ENCODE measurements at regions not wholly inside any gene's neighbourhood (a gene's known extent, or its start where the extent isn't known, plus 50 kb on each side); places are given as distances from the start of the nearest gene placed in this dataset.
"Not testable (repeated sequence)": the region's sequence is repeated elsewhere in the genome, so short reads cannot be mapped to it uniquely, and the experiment has no call there.

GRCh38 chr3:162677475-162677874, 1180.9 kb downstream of the OTOL1 start:
- H3K27me3 ChIP-seq (ENCODE audit: control insufficient read depth in 2 of 2, insufficient read depth in 2 of 2, low read length in 2 of 2), result no peaks in the 10 kb centered on the region
- no peak overlapping the region for H3K9ac ChIP-seq (ENCODE audit: low read depth in 1 of 2, low read length in 2 of 2)
- H3K27ac ChIP-seq (ENCODE audit: low read depth in 2 of 2, low read length in 2 of 2), result no peak overlapping the region
- H3K4me3 ChIP-seq (ENCODE audit: low read length in 2 of 2), result no peak overlapping the region
- no peaks in the 10 kb centered on the region for H3K36me3 ChIP-seq (ENCODE audit: control insufficient read depth in 2 of 2, insufficient read depth in 2 of 2, low read length in 2 of 2)
- H3K9me3 ChIP-seq (ENCODE audit: control insufficient read depth in 2 of 2, low read length in 2 of 2), result no peaks in the 10 kb centered on the region
- H3K4me1 ChIP-seq (ENCODE audit: control insufficient read depth in 2 of 2, insufficient read depth in 2 of 2, low read length in 2 of 2), result no peaks in the 10 kb centered on the region

GRCh38 chr3:162678941-162679340, 1182.3 kb downstream of the OTOL1 start:
- no peaks in the 10 kb centered on the region for H3K27me3 ChIP-seq (ENCODE audit: control insufficient read depth in 2 of 2, insufficient read depth in 2 of 2, low read length in 2 of 2)
- no peaks in the 10 kb centered on the region for H3K9me3 ChIP-seq (ENCODE audit: control insufficient read depth in 2 of 2, low read length in 2 of 2)
- no peak overlapping the region for H3K27ac ChIP-seq (ENCODE audit: low read depth in 2 of 2, low read length in 2 of 2)
- H3K4me1 ChIP-seq (ENCODE audit: control insufficient read depth in 2 of 2, insufficient read depth in 2 of 2, low read length in 2 of 2), result no peaks in the 10 kb centered on the region
- H3K36me3 ChIP-seq (ENCODE audit: control insufficient read depth in 2 of 2, insufficient read depth in 2 of 2, low read length in 2 of 2), result no peaks in the 10 kb centered on the region
- no peak overlapping the region for H3K4me3 ChIP-seq (ENCODE audit: low read length in 2 of 2)
- no peak overlapping the region for H3K9ac ChIP-seq (ENCODE audit: low read depth in 1 of 2, low read length in 2 of 2)

- Histone ChIP-seq H3K27me3 (ENCODE audit: control insufficient read depth in 2 of 2, insufficient read depth in 2 of 2, low read length in 2 of 2) (no peaks in the 10 kb centered on the region), H3K27ac (ENCODE audit: low read depth in 2 of 2, low read length in 2 of 2) (no peak overlapping the region), H3K9me3 (ENCODE audit: control insufficient read depth in 2 of 2, low read length in 2 of 2) (no peaks in the 10 kb centered on the region), H3K36me3 (ENCODE audit: control insufficient read depth in 2 of 2, insufficient read depth in 2 of 2, low read length in 2 of 2) (no peaks in the 10 kb centered on the region), H3K9ac (ENCODE audit: low read depth in 1 of 2, low read length in 2 of 2) (no peak overlapping the region), H3K4me3 (ENCODE audit: low read length in 2 of 2) (no peak overlapping the region), H3K4me1 (ENCODE audit: control insufficient read depth in 2 of 2, insufficient read depth in 2 of 2, low read length in 2 of 2) (no peaks in the 10 kb centered on the region)
Observed at GRCh38 chr3:162684260-162684659, 1187.7 kb downstream of the OTOL1 start.

- no peaks in the 10 kb centered on the region for H3K9me3 ChIP-seq (ENCODE audit: control insufficient read depth in 2 of 2, low read length in 2 of 2)
- no peaks in the 10 kb centered on the region for H3K27me3 ChIP-seq (ENCODE audit: control insufficient read depth in 2 of 2, insufficient read depth in 2 of 2, low read length in 2 of 2)
- no peak overlapping the region for H3K9ac ChIP-seq (ENCODE audit: low read depth in 1 of 2, low read length in 2 of 2)
- no peak overlapping the region for H3K4me3 ChIP-seq (ENCODE audit: low read length in 2 of 2)
- no peaks in the 10 kb centered on the region for H3K4me1 ChIP-seq (ENCODE audit: control insufficient read depth in 2 of 2, insufficient read depth in 2 of 2, low read length in 2 of 2)
- H3K36me3 ChIP-seq (ENCODE audit: control insufficient read depth in 2 of 2, insufficient read depth in 2 of 2, low read length in 2 of 2), result no peaks in the 10 kb centered on the region
- no peak overlapping the region for H3K27ac ChIP-seq (ENCODE audit: low read depth in 2 of 2, low read length in 2 of 2)
Observed at GRCh38 chr3:162699291-162699690, 1202.7 kb downstream of the OTOL1 start.

DNA sequence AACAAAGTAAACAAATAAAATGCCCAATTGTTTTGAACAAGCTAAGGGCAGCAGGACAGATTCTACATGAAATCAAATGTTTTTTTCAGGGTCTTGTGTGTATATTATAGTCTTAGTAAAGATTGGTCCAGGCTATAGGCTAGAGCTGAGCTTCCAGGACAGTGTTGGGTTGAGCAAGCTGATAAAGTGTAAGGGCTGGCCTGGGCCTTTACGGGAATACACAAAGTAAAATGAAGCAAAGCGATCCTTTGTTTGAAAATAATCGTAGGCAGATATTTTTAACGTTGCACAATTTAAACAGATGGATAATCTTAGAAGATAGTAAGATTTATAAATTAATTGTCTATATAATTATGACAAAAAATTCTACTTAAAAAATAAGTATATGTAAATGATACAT, 1204.6 kb downstream of the OTOL1 start:
- H3K36me3 ChIP-seq (ENCODE audit: control insufficient read depth in 2 of 2, insufficient read depth in 2 of 2, low read length in 2 of 2), result no peaks in the 10 kb centered on the region
- H3K9ac ChIP-seq (ENCODE audit: low read depth in 1 of 2, low read length in 2 of 2), result no peak overlapping the region
- H3K4me3 ChIP-seq (ENCODE audit: low read length in 2 of 2), result no peak overlapping the region
- no peak overlapping the region for H3K27ac ChIP-seq (ENCODE audit: low read depth in 2 of 2, low read length in 2 of 2)
- H3K27me3 ChIP-seq (ENCODE audit: control insufficient read depth in 2 of 2, insufficient read depth in 2 of 2, low read length in 2 of 2), result no peaks in the 10 kb centered on the region
- H3K4me1 ChIP-seq (ENCODE audit: control insufficient read depth in 2 of 2, insufficient read depth in 2 of 2, low read length in 2 of 2), result no peaks in the 10 kb centered on the region
- no peaks in the 10 kb centered on the region for H3K9me3 ChIP-seq (ENCODE audit: control insufficient read depth in 2 of 2, low read length in 2 of 2)

DNA sequence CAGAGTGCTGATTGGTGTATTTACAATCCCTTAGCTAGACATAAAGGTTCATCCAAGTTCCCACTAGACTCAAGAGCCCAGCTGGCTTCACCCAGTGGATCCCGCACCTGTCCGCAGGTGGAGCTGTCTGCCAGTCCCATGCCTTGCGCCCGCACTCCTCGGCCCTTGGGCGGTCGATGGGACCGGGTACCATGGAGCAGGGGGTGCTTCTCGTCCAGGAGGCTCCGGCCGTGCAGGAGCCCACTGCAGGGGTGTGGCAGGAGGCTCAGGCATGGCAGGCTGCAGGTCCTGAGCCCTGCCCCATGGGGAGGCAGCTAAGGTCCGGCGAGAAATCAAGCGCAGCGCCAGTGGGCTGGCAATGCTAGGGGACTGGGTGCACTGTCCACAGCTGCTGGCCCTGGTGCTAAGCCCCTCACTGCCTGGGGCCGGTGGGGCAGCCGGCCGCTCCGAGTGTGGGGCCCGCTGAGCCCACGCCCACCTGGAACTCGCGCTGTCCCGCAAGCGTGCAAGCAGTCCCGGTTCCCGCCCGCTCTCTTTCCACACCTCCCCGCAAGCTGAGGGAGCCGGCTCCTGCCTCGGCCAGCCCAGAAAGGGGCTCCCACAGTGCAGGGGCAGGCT, 1206.3 kb downstream of the OTOL1 start:
- H3K4me1 ChIP-seq (ENCODE audit: control insufficient read depth in 2 of 2, insufficient read depth in 2 of 2, low read length in 2 of 2), result no peaks in the 10 kb centered on the region
- no peak overlapping the region for H3K27ac ChIP-seq (ENCODE audit: low read depth in 2 of 2, low read length in 2 of 2)
- no peaks in the 10 kb centered on the region for H3K27me3 ChIP-seq (ENCODE audit: control insufficient read depth in 2 of 2, insufficient read depth in 2 of 2, low read length in 2 of 2)
- H3K9ac ChIP-seq (ENCODE audit: low read depth in 1 of 2, low read length in 2 of 2), result no peak overlapping the region
- no peaks in the 10 kb centered on the region for H3K36me3 ChIP-seq (ENCODE audit: control insufficient read depth in 2 of 2, insufficient read depth in 2 of 2, low read length in 2 of 2)
- H3K9me3 ChIP-seq (ENCODE audit: control insufficient read depth in 2 of 2, low read length in 2 of 2), result no peaks in the 10 kb centered on the region
- H3K4me3 ChIP-seq (ENCODE audit: low read length in 2 of 2), result no peak overlapping the region

GRCh38 chr3:162704238-162704637, 1207.6 kb downstream of the OTOL1 start:
- Histone ChIP-seq H3K4me1 (ENCODE audit: control insufficient read depth in 2 of 2, insufficient read depth in 2 of 2, low read length in 2 of 2) (no peaks in the 10 kb centered on the region), H3K4me3 (ENCODE audit: low read length in 2 of 2) (no peak overlapping the region), H3K9ac (ENCODE audit: low read depth in 1 of 2, low read length in 2 of 2) (no peak overlapping the region), H3K36me3 (ENCODE audit: control insufficient read depth in 2 of 2, insufficient read depth in 2 of 2, low read length in 2 of 2) (no peaks in the 10 kb centered on the region), H3K27me3 (ENCODE audit: control insufficient read depth in 2 of 2, insufficient read depth in 2 of 2, low read length in 2 of 2) (no peaks in the 10 kb centered on the region), H3K27ac (ENCODE audit: low read depth in 2 of 2, low read length in 2 of 2) (no peak overlapping the region), H3K9me3 (ENCODE audit: control insufficient read depth in 2 of 2, low read length in 2 of 2) (no peaks in the 10 kb centered on the region)

GRCh38 chr3:162704799-162705385, 1208.3 kb downstream of the OTOL1 start:
- Histone ChIP-seq H3K4me3 (ENCODE audit: low read length in 2 of 2) (no peak overlapping the region), H3K4me1 (ENCODE audit: control insufficient read depth in 2 of 2, insufficient read depth in 2 of 2, low read length in 2 of 2) (no peaks in the 10 kb centered on the region), H3K9me3 (ENCODE audit: control insufficient read depth in 2 of 2, low read length in 2 of 2) (no peaks in the 10 kb centered on the region), H3K9ac (ENCODE audit: low read depth in 1 of 2, low read length in 2 of 2) (no peak overlapping the region), H3K27me3 (ENCODE audit: control insufficient read depth in 2 of 2, insufficient read depth in 2 of 2, low read length in 2 of 2) (no peaks in the 10 kb centered on the region), H3K27ac (ENCODE audit: low read depth in 2 of 2, low read length in 2 of 2) (no peak overlapping the region), H3K36me3 (ENCODE audit: control insufficient read depth in 2 of 2, insufficient read depth in 2 of 2, low read length in 2 of 2) (no peaks in the 10 kb centered on the region)

DNA sequence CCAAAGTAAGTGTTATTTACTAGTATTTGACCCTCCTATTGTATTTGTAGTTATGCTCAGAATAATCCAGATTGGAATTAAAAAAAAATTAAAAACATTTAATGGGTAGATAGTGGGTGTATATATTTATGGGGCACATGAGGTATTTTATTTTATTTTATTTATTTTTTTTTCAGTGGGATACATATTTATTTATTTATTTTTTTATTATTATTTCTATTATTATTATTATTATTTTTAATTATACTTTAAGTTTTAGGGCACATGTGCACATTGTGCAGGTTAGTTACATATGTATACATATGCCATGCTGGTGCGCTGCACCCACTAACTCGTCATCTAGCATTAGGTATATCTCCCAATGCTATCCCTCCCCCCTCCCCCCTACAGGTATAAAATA, 1211.8 kb downstream of the OTOL1 start:
- not testable (repeated sequence) for H3K27ac ChIP-seq (ENCODE audit: low read depth in 2 of 2, low read length in 2 of 2); H3K27me3 ChIP-seq (ENCODE audit: control insufficient read depth in 2 of 2, insufficient read depth in 2 of 2, low read length in 2 of 2); H3K9ac ChIP-seq (ENCODE audit: low read depth in 1 of 2, low read length in 2 of 2); H3K9me3 ChIP-seq (ENCODE audit: control insufficient read depth in 2 of 2, low read length in 2 of 2); H3K4me3 ChIP-seq (ENCODE audit: low read length in 2 of 2); H3K4me1 ChIP-seq (ENCODE audit: control insufficient read depth in 2 of 2, insufficient read depth in 2 of 2, low read length in 2 of 2); H3K36me3 ChIP-seq (ENCODE audit: control insufficient read depth in 2 of 2, insufficient read depth in 2 of 2, low read length in 2 of 2)

DNA sequence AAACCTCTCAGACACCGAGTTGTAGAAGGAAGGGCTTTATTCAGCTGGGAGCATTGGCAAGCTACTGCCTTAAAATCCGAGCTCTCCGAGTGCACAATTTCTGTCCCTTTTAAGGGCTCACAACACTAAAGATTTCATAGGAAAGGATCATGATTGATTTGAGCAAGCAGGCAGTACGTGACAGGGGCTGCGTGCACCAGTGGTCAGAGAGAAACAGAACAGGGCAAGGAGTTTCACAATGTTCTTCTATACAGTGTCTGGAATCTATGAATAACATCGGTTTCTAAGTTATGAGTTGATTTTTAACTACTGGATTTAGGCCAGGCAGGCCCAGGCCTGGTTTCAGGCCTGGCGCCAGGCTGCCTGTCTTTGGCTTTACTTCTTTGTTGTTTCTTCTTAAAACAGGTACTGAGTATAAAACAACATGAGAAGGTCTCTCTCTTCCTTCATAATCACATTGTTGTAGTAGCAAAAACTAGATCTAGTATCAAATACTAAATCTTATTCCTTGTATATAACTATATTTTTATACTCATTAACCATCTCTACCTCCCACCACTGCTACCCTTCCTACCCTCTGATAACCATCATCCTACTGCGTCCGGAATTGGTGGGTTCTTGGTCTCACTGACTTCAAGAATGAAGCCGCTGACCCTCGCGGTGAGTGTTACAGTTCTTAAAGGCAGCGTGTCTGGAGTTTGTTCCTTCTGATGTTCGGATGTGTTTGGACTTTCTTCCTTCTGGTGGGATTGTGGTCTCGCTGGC, 1212.5 kb downstream of the OTOL1 start:
- not testable (repeated sequence) for H3K27me3 ChIP-seq (ENCODE audit: control insufficient read depth in 2 of 2, insufficient read depth in 2 of 2, low read length in 2 of 2); H3K4me3 ChIP-seq (ENCODE audit: low read length in 2 of 2); H3K36me3 ChIP-seq (ENCODE audit: control insufficient read depth in 2 of 2, insufficient read depth in 2 of 2, low read length in 2 of 2); H3K4me1 ChIP-seq (ENCODE audit: control insufficient read depth in 2 of 2, insufficient read depth in 2 of 2, low read length in 2 of 2); H3K27ac ChIP-seq (ENCODE audit: low read depth in 2 of 2, low read length in 2 of 2); H3K9ac ChIP-seq (ENCODE audit: low read depth in 1 of 2, low read length in 2 of 2); H3K9me3 ChIP-seq (ENCODE audit: control insufficient read depth in 2 of 2, low read length in 2 of 2)
